IMR-90 (cell line): ENCODE measurements at regions not wholly inside any gene's neighbourhood (a gene's known extent, or its start where the extent isn't known, plus 50 kb on each side); places are given as distances from the start of the nearest gene placed in this dataset.

ENCODE experiments used
- ATAC-seq: fragments of 200-7000 bp; cut with Tn5 transposase; 2 replicates; pipeline ENCODE4 v1.9.1; 2020; ENCODE audit warnings: low read depth, mild to moderate bottlenecking, moderate library complexity
- BruUV-seq: library from RNA; stranded (reverse); fragments of 400-500 nt; replicated peaks from 2 replicates; lab custom pipeline; 2021; lab: Mats Ljungman, UMichigan
- CTCF ChIA-PET: fragments of 300-600 bp; formaldehyde crosslinking; extraction: SDS; loops from one replicate; lab custom pipeline; 2021; ENCODE audit warnings: antibody characterized with exemption; lab: Yijun Ruan, JAX
- POLR2A ChIA-PET: fragments of 300-600 bp; sonication (Branson Sonifier 250); formaldehyde crosslinking; loops from one replicate; lab custom pipeline; 2022; ENCODE audit warnings: antibody characterized with exemption; ENCODE audit not compliant: unreplicated experiment; lab: Charles Lee
- DNase-seq: peaks from one replicate; pipeline ENCODE4 v3.0.0; 2013
- H2AFZ ChIP-seq: replicated peaks from 2 replicates; pipeline ENCODE3; 2013; ENCODE audit warnings: low read length, mild to moderate bottlenecking; ENCODE audit not compliant: poor library complexity
- H2AK5ac ChIP-seq: 2 replicates; pipeline ENCODE4 v1.6.1; 2013; ENCODE audit warnings: low read depth, low read length, inconsistent platforms
- H2AK9ac ChIP-seq: replicated peaks from 2 replicates; pipeline ENCODE3; 2013; ENCODE audit warnings: mild to moderate bottlenecking, low read depth, low read length, moderate library complexity; ENCODE audit not compliant: poor library complexity
- H2BK120ac ChIP-seq: 2 replicates; pipeline ENCODE4 v1.6.1; 2013; ENCODE audit warnings: low read depth, low read length, inconsistent platforms
- H2BK15ac ChIP-seq: 3 replicates; pipeline ENCODE4 v1.6.1; 2013; ENCODE audit warnings: low read depth, low read length, inconsistent platforms
- H2BK20ac ChIP-seq: 2 replicates; pipeline ENCODE4 v1.6.1; 2013; ENCODE audit warnings: low read depth, mild to moderate bottlenecking, inconsistent platforms, low read length, moderate library complexity
- H2BK5ac ChIP-seq: 2 replicates; pipeline ENCODE4 v1.6.1; 2013; ENCODE audit warnings: mild to moderate bottlenecking, low read depth, low read length, inconsistent platforms; ENCODE audit not compliant: poor library complexity, severe bottlenecking
- H3K14ac ChIP-seq: replicated peaks from 2 replicates; pipeline ENCODE4 v1.6.1; 2013; ENCODE audit warnings: low read depth, low read length, inconsistent platforms
- H3K18ac ChIP-seq: 2 replicates; pipeline ENCODE4 v1.6.1; 2013; ENCODE audit warnings: low read depth, low read length, control low read depth
- H3K23ac ChIP-seq: 2 replicates; pipeline ENCODE4 v1.6.1; 2013; ENCODE audit warnings: low read depth, low read length, inconsistent platforms
- H3K27ac ChIP-seq: 2 replicates; pipeline ENCODE4 v1.5.1; 2013; ENCODE audit warnings: mild to moderate bottlenecking, control low read depth, low read length; ENCODE audit not compliant: insufficient read depth
- H3K27me3 ChIP-seq: 2 replicates; pipeline ENCODE4 v1.6.1; 2013; ENCODE audit warnings: low read length; ENCODE audit not compliant: control insufficient read depth, insufficient read depth
- H3K36me3 ChIP-seq: 2 replicates; pipeline ENCODE4 v1.6.1; 2013; ENCODE audit warnings: low read length, mixed read lengths; ENCODE audit not compliant: control insufficient read depth, insufficient read depth
- H3K4ac ChIP-seq: 2 replicates; pipeline ENCODE4 v1.6.1; 2013; ENCODE audit warnings: low read depth, low read length, inconsistent platforms
- H3K4me1 ChIP-seq: 2 replicates; pipeline ENCODE4 v1.6.1; 2013; ENCODE audit warnings: low read length, mixed read lengths; ENCODE audit not compliant: control insufficient read depth, insufficient read depth
- H3K4me2 ChIP-seq: 2 replicates; pipeline ENCODE4 v1.6.1; 2013; ENCODE audit warnings: low read depth, mild to moderate bottlenecking, control low read depth, low read length, moderate library complexity
- H3K4me3 ChIP-seq: 2 replicates; pipeline ENCODE4 v1.5.1; 2013; ENCODE audit warnings: low read depth, mild to moderate bottlenecking, control low read depth, low read length, moderate library complexity; ENCODE audit not compliant: insufficient read depth
- H3K56ac ChIP-seq: 2 replicates; pipeline ENCODE4 v1.6.1; 2013; ENCODE audit warnings: low read length, inconsistent platforms; ENCODE audit not compliant: insufficient read depth; ENCODE audit errors: extremely low read depth
- H3K79me1 ChIP-seq, 2 experiments: 2 replicates each; pipeline ENCODE4 v1.6.1; 2013; ENCODE audit warnings: low read length in 2 of 2, inconsistent platforms in 1 of 2, low read depth in 1 of 2
- H3K9ac ChIP-seq: 2 replicates; pipeline ENCODE4 v1.6.1; 2013; ENCODE audit warnings: low read depth, low read length, control low read depth
- H3K9me1 ChIP-seq: 2 replicates; pipeline ENCODE4 v1.6.1; 2013; ENCODE audit warnings: low read length, inconsistent platforms; ENCODE audit not compliant: insufficient read depth
- H3K9me3 ChIP-seq: 2 replicates; pipeline ENCODE4 v1.6.1; 2013; ENCODE audit warnings: low read length; ENCODE audit not compliant: control insufficient read depth, insufficient read depth
- H4K20me1 ChIP-seq: 2 replicates; pipeline ENCODE4 v1.6.1; 2013; ENCODE audit warnings: low read length, inconsistent platforms; ENCODE audit not compliant: insufficient read depth
- H4K5ac ChIP-seq: 2 replicates; pipeline ENCODE4 v1.6.1; 2013; ENCODE audit warnings: mild to moderate bottlenecking, low read depth, low read length, control low read depth
- H4K8ac ChIP-seq, 2 experiments: 2 replicates each; pipeline ENCODE4 v1.6.1; 2013; ENCODE audit warnings: low read depth in 2 of 2, low read length in 2 of 2, control low read depth in 1 of 2, inconsistent platforms in 1 of 2
- H4K91ac ChIP-seq: 2 replicates; pipeline ENCODE4 v1.6.1; 2013; ENCODE audit warnings: low read depth, low read length, inconsistent platforms; ENCODE audit not compliant: insufficient read depth
- BHLHE40 ChIP-seq: fragments of 150-350 bp; IDR thresholded peaks from 2 replicates; pipeline ENCODE4 v1.6.1; 2016; ENCODE audit warnings: mild to moderate bottlenecking, low read depth, low read length
- CEBPB ChIP-seq: IDR thresholded peaks from 2 replicates; pipeline ENCODE4 v1.6.1; 2012; ENCODE audit warnings: low read depth, low read length, improper control_type of control experiment
- CHD1 ChIP-seq: IDR thresholded peaks from 2 replicates; pipeline ENCODE4 v1.6.1; 2012; ENCODE audit warnings: low read depth, low read length, improper control_type of control experiment
- CTCF ChIP-seq: conservative IDR thresholded peaks from 2 replicates; pipeline ENCODE4 v1.5.1; 2012; ENCODE audit warnings: mild to moderate bottlenecking, low read depth, low read length, improper control_type of control experiment
- ELK1 ChIP-seq: fragments of 150-350 bp; IDR thresholded peaks from 2 replicates; pipeline ENCODE4 v1.6.1; 2016; ENCODE audit warnings: low read depth, mild to moderate bottlenecking, low read length, moderate library complexity, borderline replicate concordance
- FOS ChIP-seq: fragments of 150-350 bp; IDR thresholded peaks from 2 replicates; pipeline ENCODE4 v1.6.1; 2016; ENCODE audit warnings: low read depth, low read length
- MAFK ChIP-seq: IDR thresholded peaks from 2 replicates; pipeline ENCODE4 v1.6.1; 2012; ENCODE audit warnings: low read depth, low read length, improper control_type of control experiment
- MXI1 ChIP-seq: IDR thresholded peaks from 2 replicates; pipeline ENCODE4 v1.6.1; 2012; ENCODE audit warnings: low read depth, mild to moderate bottlenecking, low read length, moderate library complexity, borderline replicate concordance
- NFE2L2 ChIP-seq: fragments of 150-350 bp; IDR thresholded peaks from 2 replicates; pipeline ENCODE4 v1.6.1; 2016; ENCODE audit warnings: low read depth, mild to moderate bottlenecking, low read length
- POLR2A ChIP-seq: IDR thresholded peaks from 2 replicates; pipeline ENCODE4 v1.6.1; 2012; ENCODE audit warnings: mild to moderate bottlenecking, low read depth, low read length
- RAD21 ChIP-seq: IDR thresholded peaks from 2 replicates; pipeline ENCODE4 v1.6.1; 2012; ENCODE audit warnings: low read length, improper control_type of control experiment
- RCOR1 ChIP-seq: IDR thresholded peaks from 2 replicates; pipeline ENCODE4 v1.6.1; 2012; ENCODE audit warnings: mild to moderate bottlenecking, low read length, improper control_type of control experiment; ENCODE audit not compliant: insufficient replicate concordance
- RFX5 ChIP-seq: IDR thresholded peaks from 2 replicates; pipeline ENCODE4 v1.8.0; 2012; ENCODE audit warnings: low read depth, mild to moderate bottlenecking, low read length, moderate library complexity
- SMC3 ChIP-seq: fragments of 150-350 bp; IDR thresholded peaks from 2 replicates; pipeline ENCODE4 v1.6.1; 2016; ENCODE audit warnings: low read depth, mild to moderate bottlenecking, antibody characterized with exemption, low read length, moderate library complexity
- USF2 ChIP-seq: fragments of 150-350 bp; IDR thresholded peaks from 2 replicates; pipeline ENCODE4 v1.6.1; 2017; ENCODE audit warnings: mild to moderate bottlenecking, antibody characterized with exemption, low read length, low read depth
- WGBS, 2 experiments: methylation state at CpG; one replicate each; pipeline versions ENCODE4 v1.1.5 to v1.1.7; 2013; ENCODE audit warnings: missing lambda C conversion rate in 2 of 2; ENCODE audit not compliant: insufficient read length in 1 of 2; ENCODE audit errors: extremely low coverage in 2 of 2; 5-methylcytosine and 5-hydroxymethylcytosine counted together
- dilution Hi-C: fragments of 300-500 bp; cut with HindIII; formaldehyde crosslinking; loops from one replicate; pipeline ENCODE4 v1.14.3; 2018; ENCODE audit warnings: low sequenced_read_pairs; ENCODE audit not compliant: unreplicated experiment
- in situ Hi-C: fragments of 300-500 bp; cut with MboI; formaldehyde crosslinking; loops from 3 replicates; pipeline ENCODE4 v1.14.3; 2019; ENCODE audit warnings: low sequenced_read_pairs, inconsistent platforms, mixed read lengths
- intact Hi-C: fragments of 100-400 bp; cut with micrococcal nuclease; formaldehyde crosslinking; loops from 2 replicates; pipeline ENCODE4 v1.10.0; 2022

GRCh38 chr6:167229586-167229985 lies 61.5 kb upstream of the UNC93A start:
- no peak overlapping the region for H4K91ac ChIP-seq
- TF ChIP-seq NFE2L2 (no peak), FOS (no peak), POLR2A (no peak), ELK1 (no peak), USF2 (no peak), CTCF (no peak), CEBPB (no peak), MXI1 (no peak), SMC3 (no peak), RFX5 (no peak), BHLHE40 (no peak), CHD1 (no peak), MAFK (no peak), RCOR1 (no peak), RAD21 (no peak)
- H3K27ac ChIP-seq: no peak overlapping the region
- H2AK9ac ChIP-seq: no peak overlapping the region
- no peaks in the 10 kb centered on the region for H3K9me3 ChIP-seq
- H2AK5ac ChIP-seq: no peak overlapping the region
- no peak overlapping the region for H3K18ac ChIP-seq
- intact Hi-C loops: no loop called here
- H3K23ac ChIP-seq: no peak overlapping the region
- no peak overlapping the region for H3K4ac ChIP-seq
- H2BK5ac ChIP-seq: no peak overlapping the region
- dilution Hi-C loops: no loop called here
- H2BK20ac ChIP-seq: no peak overlapping the region
- H3K4me1 ChIP-seq: no peaks in the 10 kb centered on the region
- H3K36me3 ChIP-seq: no peaks in the 10 kb centered on the region
- H3K4me2 ChIP-seq: no peak overlapping the region
- no peaks in the 10 kb centered on the region for H4K20me1 ChIP-seq
- DNase-seq (no peak), ATAC-seq (no peak)
- BruUV-seq: no TSS peak
- no peak overlapping the region for H2BK120ac ChIP-seq
- no peaks in the 10 kb centered on the region for H3K9me1 ChIP-seq
- POLR2A ChIA-PET: no interaction called here
- no peak overlapping the region for H3K9ac ChIP-seq
- CTCF ChIA-PET: no interaction called here
- no peak overlapping the region for H2BK15ac ChIP-seq
- no CpG with 5 or more reads among the region's 4 CpGs for WGBS, 2 experiments
- no peak overlapping the region for H3K56ac ChIP-seq
- in situ Hi-C loops: no loop called here
- no peak overlapping the region for H4K8ac ChIP-seq
- no peaks in the 10 kb centered on the region for H3K79me1 ChIP-seq
- H4K5ac ChIP-seq: no peak overlapping the region
- H3K4me3 ChIP-seq: no peak overlapping the region
- H3K27me3 ChIP-seq: no peaks in the 10 kb centered on the region
- H2AFZ ChIP-seq: no peak overlapping the region
- no peak overlapping the region for H3K14ac ChIP-seq
